ENCODE measurements at regions not wholly inside any gene's neighbourhood (a gene's known extent, or its start where the extent isn't known, plus 50 kb on each side); places are given as distances from the start of the nearest gene placed in this dataset.

- Histone ChIP-seq H3K4me3 (ENCODE audit: low read length, poor library complexity, severe bottlenecking) (no peak overlapping the region), H3K4me2 (ENCODE audit: low read depth, low read length, poor library complexity, severe bottlenecking) (no peak overlapping the region), H3K4me1 (ENCODE audit: insufficient read depth, low read length, poor library complexity, severe bottlenecking) (peaks cover 14% of the 10 kb centered on the region), H3K9me2 (replicated peaks; ENCODE audit: low read depth, low read length) (no peaks in the 10 kb centered on the region), H2AFZ (ENCODE audit: low read length) (no peak overlapping the region), H3K36me3 (ENCODE audit: insufficient read depth, low read length) (no peaks in the 10 kb centered on the region), H3K27me3 (ENCODE audit: insufficient read depth, low read length, poor library complexity, severe bottlenecking) (no peaks in the 10 kb centered on the region), H4K20me1 (ENCODE audit: insufficient read depth, low read length, poor library complexity, severe bottlenecking) (no peaks in the 10 kb centered on the region), H3K9ac (ENCODE audit: low read depth, low read length, poor library complexity, severe bottlenecking) (no peak overlapping the region), H3F3A (ENCODE audit: low read depth) (no peaks in the 10 kb centered on the region), H3K79me2 (ENCODE audit: insufficient read depth, low read length) (no peaks in the 10 kb centered on the region), H3K9me3 (ENCODE audit: insufficient read depth, low read depth, low read length) (no peaks in the 10 kb centered on the region)
- TF ChIP-seq EZH2phosphoT487 (IDR thresholded peaks at IDR 0.05; ENCODE audit: borderline replicate concordance) (no peak), CTCF (conservative IDR thresholded peaks at IDR 0.05; ENCODE audit: low read length) (no peak)
Observed at GRCh38 chr5:82339792-82340191, 61.6 kb upstream of the RPS23 start.

GRCh38 chr5:82338771-82339373 is 60.7 kb upstream of the RPS23 start:
- no peaks in the 10 kb centered on the region for H3K79me2 ChIP-seq (ENCODE audit: insufficient read depth, low read length)
- no peaks in the 10 kb centered on the region for H3K36me3 ChIP-seq (ENCODE audit: insufficient read depth, low read length)
- TF ChIP-seq CTCF (conservative IDR thresholded peaks at IDR 0.05; ENCODE audit: low read length) (no peak), EZH2phosphoT487 (IDR thresholded peaks at IDR 0.05; ENCODE audit: borderline replicate concordance) (no peak)
- H3K27me3 ChIP-seq (ENCODE audit: insufficient read depth, low read length, poor library complexity, severe bottlenecking) = no peaks in the 10 kb centered on the region
- H2AFZ ChIP-seq (ENCODE audit: low read length) = no peak overlapping the region
- no peaks in the 10 kb centered on the region for H4K20me1 ChIP-seq (ENCODE audit: insufficient read depth, low read length, poor library complexity, severe bottlenecking)
- H3K4me1 ChIP-seq (ENCODE audit: insufficient read depth, low read length, poor library complexity, severe bottlenecking) = peaks cover 12% of the 10 kb centered on the region
- H3F3A ChIP-seq (ENCODE audit: low read depth) = no peaks in the 10 kb centered on the region
- no peak overlapping the region for H3K4me3 ChIP-seq (ENCODE audit: low read length, poor library complexity, severe bottlenecking)
- H3K4me2 ChIP-seq (ENCODE audit: low read depth, low read length, poor library complexity, severe bottlenecking) = no peak overlapping the region
- H3K9me3 ChIP-seq (ENCODE audit: insufficient read depth, low read depth, low read length) = no peaks in the 10 kb centered on the region
- H3K9me2 ChIP-seq (replicated peaks; ENCODE audit: low read depth, low read length) = no peaks in the 10 kb centered on the region
- no peak overlapping the region for H3K9ac ChIP-seq (ENCODE audit: low read depth, low read length, poor library complexity, severe bottlenecking)

GRCh38 chr5:82336959-82337351 is 58.8 kb upstream of the RPS23 start:
- no peak overlapping the region for H2AFZ ChIP-seq (ENCODE audit: low read length)
- no peak overlapping the region for H3K4me2 ChIP-seq (ENCODE audit: low read depth, low read length, poor library complexity, severe bottlenecking)
- no peaks in the 10 kb centered on the region for H3K79me2 ChIP-seq (ENCODE audit: insufficient read depth, low read length)
- no peaks in the 10 kb centered on the region for H3K9me3 ChIP-seq (ENCODE audit: insufficient read depth, low read depth, low read length)
- H3K9me2 ChIP-seq (replicated peaks; ENCODE audit: low read depth, low read length) = no peaks in the 10 kb centered on the region
- no peak overlapping the region for H3K4me3 ChIP-seq (ENCODE audit: low read length, poor library complexity, severe bottlenecking)
- no peaks in the 10 kb centered on the region for H3K27me3 ChIP-seq (ENCODE audit: insufficient read depth, low read length, poor library complexity, severe bottlenecking)
- no peaks in the 10 kb centered on the region for H3F3A ChIP-seq (ENCODE audit: low read depth)
- no peaks in the 10 kb centered on the region for H3K36me3 ChIP-seq (ENCODE audit: insufficient read depth, low read length)
- H4K20me1 ChIP-seq (ENCODE audit: insufficient read depth, low read length, poor library complexity, severe bottlenecking) = no peaks in the 10 kb centered on the region
- H3K4me1 ChIP-seq (ENCODE audit: insufficient read depth, low read length, poor library complexity, severe bottlenecking) = peaks cover 12% of the 10 kb centered on the region
- TF ChIP-seq EZH2phosphoT487 (IDR thresholded peaks at IDR 0.05; ENCODE audit: borderline replicate concordance) = no peak
- no peak for TF ChIP-seq CTCF (conservative IDR thresholded peaks at IDR 0.05; ENCODE audit: low read length)
- H3K9ac ChIP-seq (ENCODE audit: low read depth, low read length, poor library complexity, severe bottlenecking) = no peak overlapping the region

Data from Loucy (cell line).